COLO829 (cell line): ENCODE measurements at regions not wholly inside any gene's neighbourhood (a gene's known extent, or its start where the extent isn't known, plus 50 kb on each side); places are given as distances from the start of the nearest gene placed in this dataset.
"Not testable (repeated sequence)": the region's sequence is repeated elsewhere in the genome, so short reads cannot be mapped to it uniquely, and the experiment has no call there.

Experiments
- DNase-seq: peaks from one replicate; pipeline ENCODE4 v3.0.0; 2012; ENCODE audit warnings: low spot score

GRCh38 chr4:82077471-82077995, 296.3 kb downstream of the HNRNPD start:
- DNase-seq, result not testable (repeated sequence)

- DNase-seq, result no peak
Measured at GRCh38 chr4:82076809-82077208, 297.0 kb downstream of the HNRNPD start.

- no peak for DNase-seq
Measured at GRCh38 chr4:82076359-82076758, 297.4 kb downstream of the HNRNPD start.

DNA sequence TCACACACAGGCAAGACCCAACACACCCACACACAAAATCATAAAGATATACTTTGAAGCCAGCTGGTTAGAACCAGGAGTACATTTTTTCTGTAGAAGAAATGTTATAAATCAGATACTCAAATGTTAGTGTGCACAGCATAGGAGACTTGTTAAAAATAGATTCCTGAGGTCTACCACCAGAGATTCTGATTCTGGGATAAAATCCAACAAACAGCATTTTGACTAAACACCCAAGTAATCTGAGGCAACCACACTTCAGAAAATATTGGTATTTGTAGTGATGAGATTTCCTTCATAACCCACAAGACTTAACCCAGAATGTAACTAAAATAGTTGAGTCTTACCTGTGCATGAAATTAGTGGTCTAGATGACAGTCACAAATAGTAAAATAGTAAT, 301.8 kb downstream of the HNRNPD start:
- DNase-seq, result no peak

GRCh38 chr4:82069883-82070638, 303.7 kb downstream of the HNRNPD start:
- no peak for DNase-seq

DNA sequence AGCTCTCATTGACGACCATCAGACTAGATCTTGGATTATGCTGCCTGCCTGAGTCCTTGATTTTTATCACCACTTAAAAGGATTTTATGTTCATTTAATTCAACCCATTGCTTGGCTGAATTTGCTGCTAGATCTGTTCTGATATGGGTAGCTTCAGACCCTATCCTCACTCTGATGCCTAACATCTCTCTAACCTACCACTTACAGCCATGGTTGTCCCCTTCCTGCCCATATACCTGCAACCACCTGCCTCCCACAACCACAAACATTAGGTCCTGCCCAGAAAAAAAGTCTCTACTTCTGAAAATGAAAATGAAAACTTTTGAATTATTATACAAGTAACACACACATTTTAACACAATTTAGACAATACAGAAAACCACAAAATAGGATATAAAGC, 310.8 kb downstream of the HNRNPD start:
- no peak for DNase-seq

GRCh38 chr4:82057990-82058544, 315.7 kb downstream of the HNRNPD start:
- DNase-seq, result no peak

DNA sequence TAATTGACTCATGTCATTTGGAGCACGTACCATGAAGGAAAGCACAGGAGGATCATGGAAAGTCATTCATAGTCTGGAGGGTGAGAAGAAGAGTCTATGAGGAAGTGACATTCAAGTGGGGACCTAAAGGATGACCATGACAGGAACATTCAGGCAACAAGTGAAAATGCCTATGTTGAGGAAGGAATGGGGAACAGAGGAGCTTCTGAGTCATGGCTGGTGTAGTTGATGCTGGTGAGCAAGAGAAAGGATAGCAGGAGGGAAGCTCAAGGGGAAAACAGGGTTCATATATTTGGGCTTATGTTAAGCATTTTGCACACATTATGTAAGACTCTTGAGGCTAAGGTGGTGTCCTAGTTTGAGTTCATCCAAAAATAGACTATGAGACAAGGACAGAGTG, 318.6 kb downstream of the HNRNPD start:
- DNase-seq, result no peak

- no peak for DNase-seq
Measured at GRCh38 chr4:82053396-82053795, 320.4 kb downstream of the HNRNPD start.

DNA sequence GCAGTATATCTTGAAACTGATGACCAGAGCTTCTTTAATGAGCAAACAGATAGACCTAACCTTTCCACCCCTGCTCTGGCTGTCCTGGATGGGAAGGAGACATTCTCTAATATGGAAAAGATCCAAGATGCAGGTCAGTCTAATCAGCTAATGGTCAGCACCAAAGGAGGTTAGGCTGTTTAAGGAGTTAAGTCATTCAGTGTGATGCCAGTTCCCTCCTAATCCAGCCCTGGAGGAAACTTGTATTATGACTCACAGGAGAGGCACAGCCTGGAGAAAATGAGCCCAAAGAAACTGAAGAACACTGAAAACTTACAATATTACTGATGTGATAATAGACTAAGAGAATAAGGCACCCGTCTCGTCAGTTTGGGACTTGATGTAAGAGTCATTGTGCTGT, 323.0 kb downstream of the HNRNPD start:
- no peak for DNase-seq

GRCh38 chr4:82049294-82049693, 324.5 kb downstream of the HNRNPD start:
- no peak for DNase-seq

- no peak for DNase-seq
Measured at GRCh38 chr4:82047731-82048130, 326.1 kb downstream of the HNRNPD start.

GRCh38 chr4:82046796-82047195, 327.0 kb downstream of the HNRNPD start:
- no peak for DNase-seq

- no peak for DNase-seq
Measured at GRCh38 chr4:82045267-82045666, 328.5 kb downstream of the HNRNPD start.

GRCh38 chr4:82044141-82044993, 329.4 kb downstream of the HNRNPD start:
- DNase-seq, result peak; percentile 6

DNA sequence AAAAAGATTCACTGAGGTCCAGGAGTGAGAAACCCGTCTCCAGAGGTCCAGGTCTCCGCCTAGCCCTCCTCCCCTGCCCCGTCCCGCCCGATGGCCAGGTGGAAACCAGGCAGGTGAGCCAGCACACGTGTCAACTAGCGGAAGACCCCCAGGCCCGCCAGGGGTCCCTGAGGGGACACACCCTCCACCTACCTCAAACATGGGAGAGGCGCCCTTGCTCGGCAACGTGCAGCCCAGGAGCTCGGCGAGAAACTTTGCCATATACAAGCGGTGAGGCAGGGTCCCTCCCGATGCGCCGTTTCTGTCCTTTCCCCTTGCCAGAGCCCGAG, 330.0 kb downstream of the HNRNPD start:
- DNase-seq, result no peak

DNA sequence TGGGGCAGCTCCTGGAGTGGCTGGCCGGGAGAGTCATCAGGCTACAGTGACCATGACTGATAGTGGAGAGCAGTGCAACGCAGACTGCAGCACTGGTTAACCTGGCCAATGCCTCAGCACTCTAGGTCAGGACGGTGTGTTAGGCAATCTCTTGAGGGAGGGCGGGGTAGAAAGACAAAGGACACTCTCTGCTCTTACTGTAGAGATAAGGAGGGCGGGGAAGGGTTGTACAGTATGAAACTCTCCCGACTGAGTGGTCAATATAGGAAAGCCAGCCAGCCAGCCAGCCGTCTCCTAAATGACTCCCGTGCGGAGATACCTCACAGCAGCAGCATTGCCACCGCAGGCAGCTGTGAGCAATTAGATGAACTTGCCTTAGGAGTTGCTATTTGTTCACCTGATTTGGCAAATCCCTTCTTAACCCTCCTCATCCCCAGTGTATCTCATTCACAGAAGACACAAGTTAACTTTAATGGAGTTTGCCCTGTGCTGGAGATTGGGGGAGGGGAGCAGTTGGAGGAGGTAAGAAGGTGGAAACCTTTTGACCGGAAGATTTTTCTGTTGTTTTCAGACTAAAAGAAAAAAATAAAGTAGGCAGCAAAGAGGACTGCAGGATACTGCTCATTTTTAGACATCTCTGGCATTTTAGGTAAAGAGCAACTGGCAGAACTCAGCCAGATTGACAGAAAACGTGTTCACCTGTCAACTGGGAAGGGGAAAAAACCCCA, 330.5 kb downstream of the HNRNPD start:
- DNase-seq, result no peak

DNA sequence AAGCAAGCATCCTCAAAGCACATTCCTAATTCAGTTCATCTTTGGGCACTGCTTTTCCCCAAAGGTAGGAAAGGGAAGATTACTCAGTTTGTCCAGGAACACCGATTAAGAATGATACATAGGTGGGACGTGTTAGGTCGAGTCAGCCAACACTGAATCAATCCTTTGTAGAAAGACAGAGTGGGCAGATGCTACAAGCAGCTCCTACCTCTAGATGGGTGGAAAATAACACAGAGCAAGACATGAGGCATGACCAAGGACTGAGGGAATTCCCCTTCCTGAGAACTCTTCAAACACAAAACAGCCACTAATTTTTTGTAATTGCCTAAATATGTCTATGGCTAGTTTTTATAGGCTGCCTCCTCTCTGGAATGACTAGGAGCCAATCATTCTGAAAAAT, 331.7 kb downstream of the HNRNPD start:
- no peak for DNase-seq

- DNase-seq, result no peak
Measured at GRCh38 chr4:82038936-82039335, 334.9 kb downstream of the HNRNPD start.

DNA sequence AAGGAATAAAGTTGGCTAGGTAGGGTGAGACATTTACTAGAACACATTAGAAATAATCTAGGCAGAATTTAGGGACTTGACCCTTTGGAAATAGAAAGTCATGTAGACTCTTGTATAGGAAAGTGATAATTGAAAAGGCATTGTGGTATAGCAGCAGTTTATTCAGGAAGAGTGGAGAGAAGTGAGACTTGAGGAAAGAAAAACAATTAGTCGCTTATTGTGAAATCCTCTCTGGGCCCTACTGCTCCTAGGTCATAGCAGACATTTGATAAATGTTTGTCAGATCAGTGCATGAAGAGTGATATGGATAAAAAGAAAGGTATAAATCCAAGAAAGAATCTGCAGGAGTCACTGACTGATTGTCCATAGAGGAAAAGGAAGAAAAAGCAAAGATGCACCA, 337.6 kb downstream of the HNRNPD start:
- no peak for DNase-seq

- DNase-seq, result no peak
Measured at GRCh38 chr4:82034878-82035277, 338.9 kb downstream of the HNRNPD start.

- DNase-seq, result no peak
Measured at GRCh38 chr4:82033862-82034261, 339.9 kb downstream of the HNRNPD start.
